ENCODE measurements at regions not wholly inside any gene's neighbourhood (a gene's known extent, or its start where the extent isn't known, plus 50 kb on each side); places are given as distances from the start of the nearest gene placed in this dataset.

- TF ChIP-seq CTCF (optimal IDR thresholded peaks at IDR 0.05 in 1 of 3, IDR thresholded peaks at IDR 0.05 in 1 of 3, conservative IDR thresholded peaks at IDR 0.05 in 1 of 3; ENCODE audit: extremely low read depth in 1 of 3, insufficient read depth in 2 of 3, low read length in 3 of 3) (no peak), EZH2 (IDR thresholded peaks at IDR 0.05; ENCODE audit: low read length) (no peak)
Measured at GRCh38 chr14:53630336-53630735, 326.3 kb downstream of the BMP4 start.

Measured in keratinocyte (primary cell).